ENCODE measurements at regions not wholly inside any gene's neighbourhood (a gene's known extent, or its start where the extent isn't known, plus 50 kb on each side); places are given as distances from the start of the nearest gene placed in this dataset.
"Not testable (repeated sequence)": the region's sequence is repeated elsewhere in the genome, so short reads cannot be mapped to it uniquely, and the experiment has no call there.

DNA sequence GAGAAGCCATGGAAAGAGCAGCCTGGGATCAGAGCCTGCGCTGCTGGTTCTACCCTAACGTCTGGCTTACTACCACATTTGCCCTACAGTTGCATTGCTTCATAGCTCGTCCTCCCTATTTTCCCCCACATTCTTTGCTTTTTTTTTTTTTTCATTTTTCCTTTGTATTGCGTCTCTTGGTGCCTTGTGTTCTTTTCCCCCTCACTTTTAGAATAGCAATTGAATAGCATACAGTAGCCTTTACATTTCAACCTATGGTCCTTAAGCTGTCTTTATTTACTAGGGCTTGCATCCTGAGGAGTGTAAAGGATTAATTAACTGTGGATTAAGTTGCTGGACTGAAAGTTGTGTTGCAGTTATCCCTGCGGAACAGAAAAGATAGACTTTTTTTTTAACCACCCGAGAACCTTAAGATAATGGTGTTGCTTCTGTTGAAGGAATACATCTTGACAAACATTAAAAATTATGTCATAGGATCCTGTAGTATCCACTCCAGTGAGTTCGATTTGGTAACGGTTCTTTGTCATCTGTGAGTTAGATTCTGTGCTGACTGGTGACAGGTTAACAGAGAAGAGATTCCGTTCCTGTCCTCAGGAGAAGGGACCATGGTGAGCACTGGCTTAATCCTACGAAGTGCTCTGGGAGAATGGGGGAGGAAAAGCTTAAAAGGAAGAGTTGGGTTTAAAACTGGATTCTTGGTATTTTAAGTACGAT lies 417.4 kb upstream of the NAALADL2 start:
- peak overlapping the region; percentile 73 for H3K4me3 ChIP-seq (ENCODE audit: low read depth, low read length)
- no peak for DNase-seq (ENCODE audit: low read depth)

DNA sequence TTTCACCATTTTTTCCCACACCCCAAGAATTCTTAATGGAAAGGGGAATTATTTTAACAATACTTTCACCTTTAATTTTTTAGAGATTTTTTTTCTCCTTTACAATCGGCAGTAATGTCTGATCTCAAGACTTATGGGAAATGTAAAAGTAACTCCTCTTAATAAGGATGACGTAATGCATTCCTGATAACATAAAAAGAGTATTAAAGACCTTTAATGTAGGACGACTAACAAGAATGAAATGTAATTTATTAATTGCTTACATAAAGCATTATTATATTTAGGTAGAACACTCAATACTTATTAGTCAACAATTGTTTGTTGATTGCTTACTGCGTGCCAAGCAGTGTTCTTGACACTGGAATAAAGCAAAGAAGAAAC lies 416.8 kb upstream of the NAALADL2 start:
- no peak for DNase-seq (ENCODE audit: low read depth)
- H3K4me3 ChIP-seq (ENCODE audit: low read depth, low read length), result peak overlapping the region; percentile 73

DNA sequence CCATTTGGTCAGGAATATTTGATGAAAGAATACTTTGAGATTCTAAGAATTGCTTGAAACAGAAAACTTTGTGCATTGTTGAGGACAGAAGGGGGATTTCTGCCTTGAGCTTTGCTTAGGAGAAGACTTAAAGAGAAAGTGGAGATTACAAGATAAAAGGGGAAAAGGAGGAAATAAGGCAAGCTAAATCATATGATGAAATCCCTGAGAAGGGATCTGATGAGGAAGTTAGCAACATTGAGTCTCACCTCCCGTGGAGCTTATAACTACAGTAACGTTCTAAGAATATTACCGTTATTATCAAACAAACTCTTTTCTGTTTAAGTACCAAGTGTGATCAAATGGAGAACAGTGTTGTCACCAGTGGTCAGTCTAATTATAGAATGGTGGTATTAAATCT lies 414.7 kb upstream of the NAALADL2 start:
- H3K4me3 ChIP-seq (ENCODE audit: low read depth, low read length), result no peak overlapping the region
- no peak for DNase-seq (ENCODE audit: low read depth)

DNA sequence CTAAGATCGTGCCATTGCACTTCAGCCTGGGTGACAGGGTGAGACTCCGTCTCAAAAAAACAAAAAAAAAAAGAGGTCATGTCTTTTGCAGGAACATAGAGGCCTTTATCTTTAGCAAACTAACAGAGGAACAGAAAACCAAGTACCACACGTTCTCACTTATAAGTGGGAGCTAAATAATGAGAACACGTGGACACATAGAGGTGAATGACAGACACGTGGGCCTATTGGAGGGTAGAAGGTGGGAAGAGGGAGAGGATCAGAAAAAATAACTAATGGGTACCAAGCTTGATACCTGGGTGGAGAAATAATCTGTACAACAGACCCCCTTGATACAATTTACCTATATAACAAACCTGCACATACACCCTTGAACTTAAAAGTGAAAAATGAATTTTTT lies 401.4 kb upstream of the NAALADL2 start:
- no peak overlapping the region for H3K4me3 ChIP-seq (ENCODE audit: low read depth, low read length)
- no peak for DNase-seq (ENCODE audit: low read depth)

DNA sequence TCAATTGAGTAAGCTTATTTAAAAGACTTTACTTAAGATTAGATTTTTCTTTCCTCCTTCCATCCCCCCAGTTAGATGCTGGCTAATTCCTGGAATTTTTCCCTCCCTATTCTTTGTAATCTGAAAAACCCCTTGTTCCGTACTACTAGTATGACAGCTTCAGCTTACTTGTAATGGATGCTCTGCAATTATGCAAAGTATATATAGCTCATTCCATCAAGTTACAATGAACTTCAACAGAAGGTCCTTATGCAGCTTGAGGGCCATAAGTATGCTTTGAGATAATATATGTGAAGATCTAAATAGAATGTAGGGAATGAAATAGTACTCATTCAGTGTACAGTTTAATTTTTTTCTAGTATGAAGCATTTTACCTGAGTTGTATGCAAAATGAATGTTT lies 398.3 kb upstream of the NAALADL2 start:
- DNase-seq (ENCODE audit: low read depth), result no peak

DNA sequence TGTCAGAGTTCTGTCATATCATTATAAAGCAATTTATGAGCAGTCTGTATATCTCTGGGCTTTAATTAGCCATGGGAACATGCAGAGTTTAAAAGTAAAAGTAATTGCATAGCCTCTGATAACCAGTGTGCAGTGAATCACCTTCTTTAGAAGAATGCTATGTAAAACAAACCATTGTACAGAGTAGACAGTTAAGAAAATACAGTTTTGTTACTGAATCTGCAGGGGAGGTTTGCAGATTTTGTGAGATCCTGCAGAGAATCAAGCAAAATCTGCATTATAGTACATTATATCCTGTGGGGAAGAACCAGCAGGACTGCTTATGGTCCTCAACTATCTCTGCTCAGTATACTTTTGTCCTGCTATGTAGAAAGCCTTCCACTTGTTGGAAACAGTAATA lies 396.2 kb upstream of the NAALADL2 start:
- no peak overlapping the region for H3K4me3 ChIP-seq (ENCODE audit: low read depth, low read length)
- no peak for DNase-seq (ENCODE audit: low read depth)

More for the DNA sequence above, 398.3 kb upstream of the NAALADL2 start:
- no peak overlapping the region for H3K4me3 ChIP-seq (ENCODE audit: low read depth, low read length)

DNA sequence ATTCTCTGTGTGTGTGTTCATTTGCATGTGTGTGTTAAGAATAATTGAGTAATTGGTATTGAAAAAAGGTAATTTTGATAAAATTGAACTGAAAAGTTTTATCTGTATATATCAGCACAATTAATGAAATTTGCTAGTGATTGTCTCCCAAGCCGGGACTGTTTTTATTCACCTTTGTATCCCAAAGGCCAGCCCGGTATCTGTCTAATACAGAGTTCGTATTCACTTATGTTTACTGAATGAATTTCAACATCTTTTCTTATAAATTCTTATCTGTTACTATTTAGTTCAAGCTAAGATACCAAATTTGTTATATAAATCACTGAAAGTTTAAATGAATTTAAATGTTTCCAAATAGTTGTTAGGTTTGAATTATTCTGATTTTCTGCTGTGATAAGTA lies 394.0 kb upstream of the NAALADL2 start:
- no peak overlapping the region for H3K4me3 ChIP-seq (ENCODE audit: low read depth, low read length)
- DNase-seq (ENCODE audit: low read depth), result no peak

DNA sequence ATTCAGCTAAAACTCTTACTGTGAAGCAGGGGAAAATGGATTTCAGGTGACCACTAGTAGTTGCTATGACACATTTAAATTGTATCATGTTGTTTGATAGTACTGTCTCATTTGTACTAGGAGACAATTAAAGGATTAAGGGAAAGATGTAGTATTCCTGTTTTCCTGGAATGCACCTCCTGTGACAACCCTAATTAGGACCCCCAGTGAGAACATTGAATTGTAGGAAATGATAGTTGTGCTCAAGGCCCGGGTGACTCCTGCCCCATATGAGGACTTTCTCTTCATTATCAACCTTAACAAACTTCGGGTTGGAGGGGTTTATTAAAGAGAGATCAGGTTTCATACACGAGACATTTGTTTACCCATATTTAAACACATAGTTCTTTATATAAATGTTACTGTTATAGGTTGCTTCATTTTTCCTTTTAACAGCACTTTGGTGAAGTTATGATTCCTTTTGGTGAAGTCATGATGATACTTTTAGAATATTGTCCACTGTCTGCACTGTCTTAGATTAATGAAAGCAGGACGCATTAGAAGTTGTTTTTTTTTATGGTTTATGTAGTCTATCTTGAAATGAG lies 392.6 kb upstream of the NAALADL2 start:
- DNase-seq (ENCODE audit: low read depth), result no peak
- H3K4me3 ChIP-seq (ENCODE audit: low read depth, low read length), result no peak overlapping the region

DNA sequence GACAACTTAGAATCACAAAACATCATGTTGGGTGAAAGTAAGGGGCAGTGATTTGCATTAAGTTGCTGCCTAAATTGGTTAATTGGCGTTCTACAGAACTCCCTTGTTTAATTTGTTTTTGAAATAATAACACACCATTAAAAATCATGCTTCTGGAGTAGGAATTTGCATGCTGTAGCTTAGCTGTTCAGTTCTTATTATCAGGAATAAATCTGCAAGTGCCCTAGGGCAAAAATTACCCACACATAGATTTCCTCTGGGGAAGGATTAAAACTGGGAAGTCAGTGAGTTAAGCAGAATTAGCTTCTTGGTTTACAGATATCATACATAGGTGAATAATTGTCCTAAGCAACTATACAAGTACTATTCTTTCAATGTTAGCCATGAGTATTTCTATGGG lies 381.6 kb upstream of the NAALADL2 start:
- no peak overlapping the region for H3K4me3 ChIP-seq (ENCODE audit: low read depth, low read length)
- no peak for DNase-seq (ENCODE audit: low read depth)

DNA sequence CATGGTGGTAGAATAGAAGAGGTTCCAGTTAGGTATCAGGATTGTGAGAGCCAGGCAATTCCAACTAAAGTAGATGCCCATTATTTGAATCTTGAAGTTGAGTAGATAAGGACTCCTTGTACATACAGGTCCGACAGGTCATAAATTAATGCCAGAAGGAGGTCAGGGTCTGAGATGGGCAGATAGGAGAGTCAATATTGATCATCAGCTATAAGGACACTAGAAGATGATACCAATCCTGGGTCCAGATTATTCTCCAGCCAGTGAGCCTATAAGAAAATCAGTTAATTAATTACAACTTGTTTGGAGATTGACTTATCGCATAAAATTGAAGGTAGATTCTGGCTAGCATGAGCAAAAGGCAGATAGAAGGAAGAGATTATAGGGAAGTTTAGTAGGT lies 378.4 kb upstream of the NAALADL2 start:
- DNase-seq (ENCODE audit: low read depth), result no peak
- no peak overlapping the region for H3K4me3 ChIP-seq (ENCODE audit: low read depth, low read length)

DNA sequence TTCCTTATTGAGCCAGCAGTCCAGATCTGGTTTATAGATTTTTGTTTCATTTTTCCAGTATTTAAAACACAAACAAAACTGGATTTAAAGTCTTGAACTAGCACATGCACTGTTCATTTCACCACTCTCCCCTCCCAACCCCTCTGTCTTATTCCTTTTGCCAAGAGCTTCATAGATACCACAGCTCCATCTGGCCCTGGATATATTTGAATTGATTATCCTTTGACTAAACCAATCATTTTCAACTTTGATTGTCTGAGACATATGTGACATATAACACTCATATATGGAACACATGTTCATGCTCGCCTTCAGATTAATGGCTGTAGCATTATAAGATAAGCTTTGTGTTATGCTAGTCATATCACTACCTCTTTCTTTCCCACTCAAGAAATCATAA lies 376.6 kb upstream of the NAALADL2 start:
- no peak overlapping the region for H3K4me3 ChIP-seq (ENCODE audit: low read depth, low read length)
- DNase-seq (ENCODE audit: low read depth), result no peak

DNA sequence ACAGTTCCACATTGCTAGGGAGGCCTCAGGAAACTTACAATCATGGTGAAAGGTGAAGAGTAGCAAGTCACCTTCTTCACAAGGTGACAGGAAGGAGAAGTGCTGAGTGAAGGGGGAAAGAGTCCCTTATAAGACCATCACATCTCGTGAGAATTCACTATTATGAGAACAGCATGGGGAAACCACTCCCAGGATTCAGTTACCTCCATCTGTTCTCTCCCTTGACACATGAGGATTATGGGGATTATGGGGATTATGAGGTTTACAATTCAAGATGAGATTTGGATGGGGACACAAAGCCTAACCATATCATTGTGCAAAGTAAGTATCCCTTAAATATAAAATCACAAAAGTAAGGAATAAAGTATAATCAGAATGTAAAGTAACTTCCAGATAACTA lies 375.9 kb upstream of the NAALADL2 start:
- DNase-seq (ENCODE audit: low read depth), result no peak
- no peak overlapping the region for H3K4me3 ChIP-seq (ENCODE audit: low read depth, low read length)

DNA sequence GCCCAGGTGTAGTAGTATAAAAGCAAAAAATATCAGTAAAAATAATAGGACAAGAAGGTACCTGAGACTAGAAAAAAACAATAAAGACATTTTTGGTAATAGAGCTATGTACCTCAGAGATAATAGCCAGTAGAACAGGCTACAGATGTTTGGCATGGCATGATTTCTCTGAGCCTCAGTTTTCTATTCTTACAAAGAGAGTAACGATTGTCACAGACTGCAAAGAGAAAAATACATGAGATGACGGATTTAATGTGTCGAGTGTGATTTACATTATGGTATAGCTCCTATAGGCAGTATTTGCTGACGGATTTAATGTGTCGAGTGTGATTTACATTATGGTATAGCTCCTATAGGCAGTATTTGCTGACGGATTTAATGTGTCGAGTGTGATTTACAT lies 375.3 kb upstream of the NAALADL2 start:
- H3K4me3 ChIP-seq (ENCODE audit: low read depth, low read length); DNase-seq (ENCODE audit: low read depth): not testable (repeated sequence)

DNA sequence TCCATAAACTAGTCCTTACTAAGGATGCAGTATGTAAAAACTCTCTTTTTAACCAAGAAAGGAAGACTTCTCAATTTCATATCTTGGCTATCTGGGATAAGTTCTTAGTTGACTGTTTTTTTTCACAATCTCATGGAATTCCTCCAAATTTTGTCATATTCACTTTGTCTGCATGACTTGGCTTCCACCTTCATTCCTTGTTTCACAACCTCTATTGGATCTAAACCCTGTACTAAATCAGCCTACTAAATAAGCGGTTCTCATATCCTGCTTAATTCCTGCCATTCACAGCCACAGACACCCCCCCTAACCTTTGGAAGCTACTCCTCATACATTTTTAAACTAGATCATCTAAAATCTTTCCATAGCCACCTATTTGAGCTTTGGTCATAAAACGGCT lies 370.6 kb upstream of the NAALADL2 start:
- H3K4me3 ChIP-seq (ENCODE audit: low read depth, low read length), result no peak overlapping the region
- no peak for DNase-seq (ENCODE audit: low read depth)

DNA sequence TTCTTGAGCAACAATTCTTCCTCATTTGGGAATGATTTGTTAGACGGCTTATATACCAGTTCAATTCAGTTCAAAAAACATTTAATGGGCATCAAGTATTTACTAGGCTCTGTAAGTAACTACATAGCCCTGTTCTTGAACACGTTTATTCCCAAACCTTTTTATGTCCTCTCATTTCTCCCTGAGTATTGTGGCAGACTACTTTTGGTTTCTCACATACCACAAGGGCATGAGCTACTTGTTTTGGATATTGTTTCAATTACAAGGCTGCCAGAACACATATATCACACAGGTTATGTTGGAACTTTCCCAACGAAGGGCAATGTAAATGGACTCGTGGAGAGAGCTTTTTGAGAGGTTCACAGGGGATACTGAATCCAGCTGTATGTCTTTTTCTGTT lies 363.8 kb upstream of the NAALADL2 start:
- no peak overlapping the region for H3K4me3 ChIP-seq (ENCODE audit: low read depth, low read length)
- peak; percentile 43 for DNase-seq (ENCODE audit: low read depth)

DNA sequence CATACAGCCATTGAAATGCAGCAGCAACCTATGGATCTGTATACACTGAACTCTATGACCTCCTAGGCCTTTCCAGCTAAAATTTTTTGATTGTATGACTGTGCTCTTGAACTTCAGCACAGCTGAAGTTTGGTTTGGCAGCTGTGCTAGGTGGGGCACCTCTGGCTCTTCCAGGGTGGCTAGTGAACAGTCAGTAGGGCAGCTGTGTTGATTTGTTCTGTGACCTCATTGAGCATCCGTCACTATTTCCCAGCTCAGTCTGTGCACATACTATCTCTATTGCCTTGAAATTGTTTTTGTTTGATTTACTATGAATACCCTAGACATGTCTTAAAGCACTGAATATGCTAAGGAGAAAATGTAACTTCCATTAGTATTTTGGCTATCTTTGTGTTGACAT lies 363.2 kb upstream of the NAALADL2 start:
- no peak for DNase-seq (ENCODE audit: low read depth)

DNA sequence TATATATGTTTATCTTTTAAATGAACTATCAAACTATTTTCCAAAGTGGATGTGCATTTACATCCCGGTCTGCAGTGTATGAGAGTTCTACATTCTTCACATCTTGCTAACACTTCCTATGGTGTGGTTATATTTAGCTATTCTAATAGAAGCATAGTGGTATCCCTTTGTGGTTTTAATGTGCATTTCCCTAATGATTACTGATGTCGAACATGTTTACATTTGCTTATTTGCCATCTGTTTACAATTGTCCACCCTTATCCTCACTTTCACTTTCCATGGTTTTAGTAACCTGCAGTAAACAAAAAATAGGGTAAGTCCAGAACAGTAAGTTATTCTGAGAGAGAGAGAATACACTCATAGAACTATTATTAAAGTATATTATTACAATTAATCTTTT lies 360.5 kb upstream of the NAALADL2 start:
- no peak overlapping the region for H3K4me3 ChIP-seq (ENCODE audit: low read depth, low read length)
- no peak for DNase-seq (ENCODE audit: low read depth)

More for the DNA sequence above, 363.2 kb upstream of the NAALADL2 start:
- H3K4me3 ChIP-seq (ENCODE audit: low read depth, low read length), result no peak overlapping the region

DNA sequence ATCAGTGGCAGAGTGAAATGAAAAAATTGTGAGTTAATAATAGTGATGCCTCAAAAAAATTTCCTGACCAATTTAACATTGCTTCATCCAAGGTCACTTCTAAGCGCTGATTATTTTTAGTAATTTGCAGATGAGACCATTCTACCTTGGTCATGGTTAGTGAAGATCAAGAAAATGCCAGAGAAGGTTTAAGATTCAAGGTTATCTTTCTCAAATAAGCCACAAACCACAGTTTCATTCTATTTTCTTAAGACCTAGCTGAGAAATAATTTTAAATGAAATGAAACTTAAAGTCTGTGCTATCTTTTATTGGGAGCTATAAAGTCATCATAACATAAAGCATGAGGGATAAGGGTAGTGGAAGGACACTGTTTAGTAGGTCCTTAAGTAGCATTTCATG lies 353.9 kb upstream of the NAALADL2 start:
- DNase-seq (ENCODE audit: low read depth), result no peak

DNA sequence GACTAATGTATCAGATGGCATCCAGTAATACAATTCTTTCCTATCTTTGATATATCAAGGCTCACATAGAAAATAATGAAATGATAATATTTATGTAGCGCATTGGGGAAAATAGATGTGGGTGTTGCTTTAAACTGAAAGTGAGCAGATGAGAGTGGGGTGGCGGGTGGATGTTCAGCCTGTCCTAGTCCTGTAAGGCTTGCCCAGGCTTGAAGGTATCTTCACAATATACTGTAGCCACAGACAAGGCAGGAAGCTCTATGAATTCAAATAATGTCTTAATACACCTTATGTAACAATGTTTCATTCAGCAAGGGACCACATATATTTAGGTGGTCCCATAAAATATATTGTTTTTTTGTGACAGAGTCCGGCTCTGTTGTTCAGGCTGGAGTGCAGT lies 334.9 kb upstream of the NAALADL2 start:
- DNase-seq (ENCODE audit: low read depth), result no peak
- H3K4me3 ChIP-seq (ENCODE audit: low read depth, low read length), result no peak overlapping the region

More for the DNA sequence above, 353.9 kb upstream of the NAALADL2 start:
- H3K4me3 ChIP-seq (ENCODE audit: low read depth, low read length), result no peak overlapping the region

DNA sequence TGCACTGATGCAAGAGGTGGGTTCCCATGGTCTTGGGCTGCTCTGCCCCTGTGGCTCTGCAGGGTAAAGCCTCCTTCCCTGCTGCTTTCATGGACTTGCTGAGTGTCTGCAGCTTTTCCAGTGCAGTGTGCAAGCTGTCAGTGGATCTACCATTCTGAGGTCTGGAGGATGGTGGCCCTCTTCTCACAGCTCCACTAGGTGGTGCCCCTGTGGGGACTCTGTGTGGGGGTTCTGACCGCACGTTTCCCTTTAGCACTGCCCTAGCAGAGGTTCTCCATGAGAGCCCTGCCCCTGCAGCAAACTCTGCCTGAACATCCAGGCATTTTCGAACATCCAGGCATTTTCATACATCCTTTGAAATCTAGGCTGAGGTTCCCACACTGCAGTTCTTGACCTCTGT lies 329.8 kb upstream of the NAALADL2 start:
- H3K4me3 ChIP-seq (ENCODE audit: low read depth, low read length), result no peak overlapping the region

DNA sequence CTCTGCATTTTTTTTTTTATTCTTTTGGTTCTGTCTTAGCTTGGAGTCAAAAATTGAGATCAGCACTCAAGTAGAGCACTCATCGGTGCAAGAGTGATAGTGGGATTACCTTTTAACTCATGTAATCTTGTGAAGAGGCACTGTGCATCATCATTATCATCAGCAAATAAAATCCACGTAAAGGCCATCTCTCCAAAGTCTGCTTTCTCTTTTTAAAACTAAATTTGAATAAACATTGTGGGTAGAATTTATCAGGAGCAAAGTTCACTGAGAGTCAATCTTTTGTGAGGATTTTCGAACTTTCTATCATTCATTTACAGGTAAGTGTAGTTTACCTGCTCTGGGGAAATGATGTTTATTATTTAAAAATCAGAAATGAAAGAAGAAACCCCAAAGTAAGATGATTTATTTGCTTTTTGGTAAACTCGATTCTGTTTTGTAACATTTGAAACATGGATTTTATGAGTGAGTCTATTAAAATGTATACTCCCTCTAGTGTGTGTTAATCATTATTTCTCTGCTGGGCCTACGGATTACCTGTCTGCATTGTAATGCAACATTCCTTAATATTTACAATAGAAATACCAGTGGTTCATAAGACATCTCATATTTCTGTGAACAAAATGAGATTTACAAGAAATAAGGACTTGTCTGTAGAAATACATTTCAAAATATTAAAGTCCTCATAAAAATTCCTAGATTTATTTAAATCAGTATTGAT lies 327.7 kb upstream of the NAALADL2 start:
- no peak for DNase-seq (ENCODE audit: low read depth)
- H3K4me3 ChIP-seq (ENCODE audit: low read depth, low read length), result no peak overlapping the region

More for the DNA sequence above, 329.8 kb upstream of the NAALADL2 start:
- no peak for DNase-seq (ENCODE audit: low read depth)
